ENCODE measurements at regions not wholly inside any gene's neighbourhood (a gene's known extent, or its start where the extent isn't known, plus 50 kb on each side); places are given as distances from the start of the nearest gene placed in this dataset.

- no peak for TF ChIP-seq AFF4 (CRISPR knock-in tag; IDR thresholded peaks at IDR 0.05; ENCODE audit: borderline replicate concordance)
- no peak for TF ChIP-seq ZNF281 (CRISPR knock-in tag; IDR thresholded peaks at IDR 0.05)
- TF ChIP-seq HMGA2 (CRISPR knock-in tag; IDR thresholded peaks at IDR 0.05): no peak
- TF ChIP-seq KAT7 (CRISPR knock-in tag; IDR thresholded peaks at IDR 0.05; ENCODE audit: borderline replicate concordance): no peak
Observed at GRCh38 chr19:28964500-28964899, 248.5 kb downstream of the UQCRFS1 start (continued).

- ChIA-PET CTCF (interaction anchor here (0.7 to 1.1 kb wide), 2 partner anchors 14 to 300 kb away, joined by 4 read pairs; no protein-coding TSS in a partner anchor), POLR2A (interaction anchor here (0.7 kb wide), 1 partner anchor 16 kb away, joined by 5 read pairs; no protein-coding TSS in a partner anchor)
- no peaks in the 10 kb centered on the region for H3K36me3 Mint-ChIP-seq
- no peak for ATAC-seq
- DNase-seq (ENCODE audit: low spot score): no peak
- H3K4me1 Mint-ChIP-seq: no peaks in the 10 kb centered on the region
- no peak overlapping the region for H3K27ac Mint-ChIP-seq
- no peaks in the 10 kb centered on the region for H3K27me3 Mint-ChIP-seq (ENCODE audit: low read depth)
- no peaks in the 10 kb centered on the region for H3K9me3 Mint-ChIP-seq
- no peak overlapping the region for H3K4me3 Mint-ChIP-seq
- TF ChIP-seq CREB1 (CRISPR knock-in tag; IDR thresholded peaks at IDR 0.05): no peak
- no peak for TF ChIP-seq ELF4 (CRISPR knock-in tag; IDR thresholded peaks at IDR 0.05; ENCODE audit: low read depth)
- TF ChIP-seq ARID4B (CRISPR knock-in tag; IDR thresholded peaks at IDR 0.05; ENCODE audit: borderline replicate concordance): no peak
- TF ChIP-seq GTF2I (CRISPR knock-in tag; conservative IDR thresholded peaks at IDR 0.05): no peak
- TF ChIP-seq HMGXB4 (CRISPR knock-in tag; IDR thresholded peaks at IDR 0.05): no peak
- TF ChIP-seq ZNF423 (CRISPR knock-in tag; IDR thresholded peaks at IDR 0.05): no peak
- TF ChIP-seq NR2C2 (CRISPR knock-in tag; IDR thresholded peaks at IDR 0.05): no peak
- TF ChIP-seq NFATC4 (CRISPR knock-in tag; IDR thresholded peaks at IDR 0.05): no peak
- TF ChIP-seq ZSCAN18 (CRISPR knock-in tag; IDR thresholded peaks at IDR 0.05): no peak
- no peak for TF ChIP-seq ZNF512 (CRISPR knock-in tag; IDR thresholded peaks at IDR 0.05; ENCODE audit: borderline replicate concordance)
- TF ChIP-seq NR3C1 (CRISPR knock-in tag; conservative IDR thresholded peaks at IDR 0.05; ENCODE audit: low read depth): no peak
- no peak for TF ChIP-seq ERG (CRISPR knock-in tag; IDR thresholded peaks at IDR 0.05)
Observed at GRCh38 chr19:28963486-28964250, 249.3 kb downstream of the UQCRFS1 start.

Data from WTC11 (cell line).